PC-3 (cell line): ENCODE measurements at regions not wholly inside any gene's neighbourhood (a gene's known extent, or its start where the extent isn't known, plus 50 kb on each side); places are given as distances from the start of the nearest gene placed in this dataset.

ENCODE experiments used
- ATAC-seq: fragments of 200-7000 bp; cut with Tn5 transposase; 2 replicates; pipeline ENCODE4 v1.9.1; 2020; ENCODE audit warnings: mild to moderate bottlenecking, moderate library complexity
- BruUV-seq: library from RNA; stranded (reverse); fragments of 400-500 nt; replicated peaks from 2 replicates; lab custom pipeline; 2021; lab: Mats Ljungman, UMichigan
- CTCF ChIA-PET: fragments of 300-600 bp; sonication (Branson Sonifier 250); formaldehyde crosslinking; loops from one replicate; lab custom pipeline; 2022; ENCODE audit warnings: antibody characterized with exemption; lab: Charles Lee
- POLR2A ChIA-PET: fragments of 300-600 bp; sonication (Branson Sonifier 250); formaldehyde crosslinking; loops from one replicate; lab custom pipeline; 2022; ENCODE audit warnings: antibody characterized with exemption; ENCODE audit not compliant: unreplicated experiment; lab: Charles Lee
- DNase-seq: peaks from one replicate; pipeline ENCODE4 v3.0.0-alpha.2; 2015
- H2AFZ ChIP-seq: fragments of 300-600 bp; sonication (generic); 2 replicates; pipeline ENCODE4 v1.6.0; 2016; ENCODE audit warnings: antibody characterized with exemption, low read length
- H3F3A ChIP-seq: fragments of 300-600 bp; sonication (generic); one replicate; pipeline ENCODE4 v1.6.0; 2017; ENCODE audit warnings: antibody characterized with exemption, low read length, control low read depth, mild to moderate bottlenecking; ENCODE audit not compliant: unreplicated experiment
- H3K27ac ChIP-seq: fragments of 300-600 bp; sonication (generic); 2 replicates; pipeline ENCODE4 v1.5.1; 2016; ENCODE audit warnings: mild to moderate bottlenecking, low read length
- H3K27me3 ChIP-seq: fragments of 300-600 bp; sonication (generic); 2 replicates; pipeline ENCODE4 v1.6.1; 2016; ENCODE audit warnings: low read length, mixed read lengths
- H3K36me3 ChIP-seq: fragments of 300-600 bp; sonication (generic); 2 replicates; pipeline ENCODE4 v1.6.1; 2016; ENCODE audit warnings: low read depth, mixed run types, low read length, mixed read lengths
- H3K4me1 ChIP-seq: fragments of 300-600 bp; sonication (generic); 2 replicates; pipeline ENCODE4 v1.5.1; 2016; ENCODE audit warnings: low read length; ENCODE audit not compliant: insufficient read depth
- H3K4me2 ChIP-seq: fragments of 300-600 bp; sonication (generic); 2 replicates; pipeline ENCODE4 v1.6.0; 2016; ENCODE audit warnings: low read length
- H3K4me3 ChIP-seq: fragments of 300-600 bp; sonication (generic); 2 replicates; pipeline ENCODE4 v1.5.1; 2016; ENCODE audit warnings: mild to moderate bottlenecking, low read length, mixed read lengths
- H3K79me2 ChIP-seq: fragments of 300-600 bp; sonication (generic); 2 replicates; pipeline ENCODE4 v1.6.1; 2017; ENCODE audit warnings: low read length, mixed read lengths
- H3K9ac ChIP-seq: fragments of 300-600 bp; sonication (generic); 2 replicates; pipeline ENCODE4 v1.6.0; 2016; ENCODE audit warnings: mild to moderate bottlenecking, low read length
- H3K9me2 ChIP-seq: fragments of 300-600 bp; sonication (generic); replicated peaks from 2 replicates; pipeline ENCODE4 v1.6.1; 2016; ENCODE audit warnings: mixed run types, low read length, mixed read lengths
- H3K9me3 ChIP-seq: fragments of 300-600 bp; sonication (generic); 2 replicates; pipeline ENCODE4 v1.6.1; 2016; ENCODE audit warnings: low read length, mixed read lengths
- H4K20me1 ChIP-seq: fragments of 300-600 bp; sonication (generic); 2 replicates; pipeline ENCODE4 v1.6.1; 2016; ENCODE audit warnings: low read length, mixed read lengths
- EZH2 ChIP-seq: fragments of 300-600 bp; sonication (generic); IDR thresholded peaks from one replicate; pipeline ENCODE4 v1.6.1; 2017; ENCODE audit warnings: antibody characterized with exemption, mild to moderate bottlenecking, low read length; ENCODE audit not compliant: unreplicated experiment
- EZH2phosphoT487 ChIP-seq: fragments of 300-600 bp; sonication (generic); IDR thresholded peaks from 2 replicates; pipeline ENCODE4 v1.6.1; 2018; ENCODE audit warnings: mild to moderate bottlenecking, antibody characterized with exemption, low read length, borderline replicate concordance
- intact Hi-C: fragments of 100-400 bp; cut with micrococcal nuclease; formaldehyde crosslinking; loops from 2 replicates; pipeline ENCODE4 v1.9.0; 2023
- TF ChIP-seq, protein P1 (sequence below): fragments of 300-600 bp; sonication (generic); conservative IDR thresholded peaks from 2 replicates; pipeline ENCODE4 v1.5.1; 2017; ENCODE audit warnings: antibody characterized with exemption, low read depth, mild to moderate bottlenecking, low read length

DNA sequence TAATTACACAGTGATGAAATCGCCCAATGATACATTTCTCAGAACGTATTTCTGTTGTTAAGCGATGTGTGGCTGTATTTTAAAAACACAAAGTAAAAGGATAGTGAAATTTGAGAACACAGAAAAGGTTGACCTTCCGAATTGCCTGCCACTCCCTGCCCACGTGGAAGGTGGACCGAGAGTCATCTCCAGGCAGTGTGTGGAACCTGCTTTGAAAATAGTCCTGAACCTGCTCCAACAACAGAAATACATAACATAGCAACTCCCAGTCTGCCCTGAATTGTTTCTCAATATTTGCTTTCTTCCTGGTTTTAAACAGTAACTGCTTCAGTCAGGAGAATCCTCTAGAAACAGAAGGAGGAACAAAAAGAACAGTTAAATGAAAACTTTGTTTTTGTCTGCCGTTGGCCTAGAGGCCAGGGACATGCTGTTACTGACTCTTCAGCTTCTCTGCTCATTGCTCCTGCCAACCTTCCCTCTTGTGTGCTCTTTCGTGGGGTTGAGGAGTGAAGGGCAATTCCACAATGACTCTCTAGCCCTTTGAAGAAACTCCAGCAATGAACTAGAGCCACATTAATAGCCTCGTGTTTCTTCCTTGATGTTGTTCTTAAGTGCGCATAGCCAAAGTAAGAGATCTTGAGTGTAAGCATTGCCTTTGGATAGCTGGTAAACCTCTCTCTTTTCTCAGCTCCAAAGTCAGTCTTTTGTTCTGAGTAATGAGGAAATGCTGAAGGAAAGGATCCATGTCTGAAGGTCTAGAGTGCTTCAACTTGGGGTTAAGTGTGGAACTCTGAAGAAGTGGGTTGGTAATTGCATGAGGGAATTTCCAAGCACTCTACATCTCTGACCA is 452.5 kb upstream of the CCL2 start:
- no peak overlapping the region for H3K27ac ChIP-seq
- H4K20me1 ChIP-seq = no peaks in the 10 kb centered on the region
- no peaks in the 10 kb centered on the region for H3F3A ChIP-seq
- no peak overlapping the region for H3K4me3 ChIP-seq
- DNase-seq = no peak
- no peak overlapping the region for H3K4me2 ChIP-seq
- H3K27me3 ChIP-seq = no peaks in the 10 kb centered on the region
- no peak for ATAC-seq
- intact Hi-C loops = no loop called here
- no peaks in the 10 kb centered on the region for H3K4me1 ChIP-seq
- no peaks in the 10 kb centered on the region for H3K9me2 ChIP-seq
- ChIA-PET POLR2A (no interaction called here), CTCF (no interaction called here)
- H2AFZ ChIP-seq = no peak overlapping the region
- H3K36me3 ChIP-seq = no peaks in the 10 kb centered on the region
- no TSS peak for BruUV-seq
- TF ChIP-seq EZH2phosphoT487 (no peak), EZH2 (no peak)
- TF ChIP-seq, protein P1, sequence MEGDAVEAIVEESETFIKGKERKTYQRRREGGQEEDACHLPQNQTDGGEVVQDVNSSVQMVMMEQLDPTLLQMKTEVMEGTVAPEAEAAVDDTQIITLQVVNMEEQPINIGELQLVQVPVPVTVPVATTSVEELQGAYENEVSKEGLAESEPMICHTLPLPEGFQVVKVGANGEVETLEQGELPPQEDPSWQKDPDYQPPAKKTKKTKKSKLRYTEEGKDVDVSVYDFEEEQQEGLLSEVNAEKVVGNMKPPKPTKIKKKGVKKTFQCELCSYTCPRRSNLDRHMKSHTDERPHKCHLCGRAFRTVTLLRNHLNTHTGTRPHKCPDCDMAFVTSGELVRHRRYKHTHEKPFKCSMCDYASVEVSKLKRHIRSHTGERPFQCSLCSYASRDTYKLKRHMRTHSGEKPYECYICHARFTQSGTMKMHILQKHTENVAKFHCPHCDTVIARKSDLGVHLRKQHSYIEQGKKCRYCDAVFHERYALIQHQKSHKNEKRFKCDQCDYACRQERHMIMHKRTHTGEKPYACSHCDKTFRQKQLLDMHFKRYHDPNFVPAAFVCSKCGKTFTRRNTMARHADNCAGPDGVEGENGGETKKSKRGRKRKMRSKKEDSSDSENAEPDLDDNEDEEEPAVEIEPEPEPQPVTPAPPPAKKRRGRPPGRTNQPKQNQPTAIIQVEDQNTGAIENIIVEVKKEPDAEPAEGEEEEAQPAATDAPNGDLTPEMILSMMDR = no peak
- H3K9ac ChIP-seq = no peak overlapping the region
- no peaks in the 10 kb centered on the region for H3K9me3 ChIP-seq
- H3K79me2 ChIP-seq = no peaks in the 10 kb centered on the region

DNA sequence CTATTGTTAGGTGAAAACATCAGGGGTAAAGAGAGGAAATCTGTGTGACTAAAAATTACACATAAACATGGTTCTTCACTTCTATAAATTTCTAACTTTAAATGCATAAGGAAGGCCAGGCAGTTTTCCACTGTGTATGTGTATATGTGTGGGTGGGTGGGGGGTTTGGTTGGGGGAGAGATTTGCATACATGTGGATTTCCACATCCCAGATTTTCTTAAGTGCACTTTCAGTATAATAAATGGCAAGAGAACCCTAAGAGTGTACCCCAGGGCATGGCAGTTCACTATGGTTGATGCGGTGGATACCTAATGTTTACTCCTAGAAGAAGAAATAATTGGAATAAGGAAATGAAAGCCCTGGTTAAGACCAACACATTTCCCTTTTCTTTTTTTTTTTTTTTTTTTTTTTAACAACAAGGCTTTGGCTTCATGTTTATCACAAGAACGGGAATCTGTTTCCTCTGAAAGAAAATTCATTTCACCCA is 451.8 kb upstream of the CCL2 start:
- Histone ChIP-seq H3K27ac (no peak overlapping the region), H3K27me3 (no peaks in the 10 kb centered on the region), H2AFZ (no peak overlapping the region), H3K4me2 (no peak overlapping the region), H3F3A (no peaks in the 10 kb centered on the region), H3K36me3 (no peaks in the 10 kb centered on the region), H4K20me1 (no peaks in the 10 kb centered on the region), H3K9me2 (no peaks in the 10 kb centered on the region), H3K79me2 (no peaks in the 10 kb centered on the region), H3K4me1 (no peaks in the 10 kb centered on the region), H3K9ac (no peak overlapping the region), H3K9me3 (no peaks in the 10 kb centered on the region), H3K4me3 (no peak overlapping the region)
- no TSS peak for BruUV-seq
- TF ChIP-seq EZH2 (no peak), EZH2phosphoT487 (no peak)
- TF ChIP-seq, protein P1 = no peak
- ATAC-seq (no peak), DNase-seq (no peak)
- intact Hi-C loops = no loop called here
- POLR2A ChIA-PET = no interaction called here
- CTCF ChIA-PET = no interaction called here

DNA sequence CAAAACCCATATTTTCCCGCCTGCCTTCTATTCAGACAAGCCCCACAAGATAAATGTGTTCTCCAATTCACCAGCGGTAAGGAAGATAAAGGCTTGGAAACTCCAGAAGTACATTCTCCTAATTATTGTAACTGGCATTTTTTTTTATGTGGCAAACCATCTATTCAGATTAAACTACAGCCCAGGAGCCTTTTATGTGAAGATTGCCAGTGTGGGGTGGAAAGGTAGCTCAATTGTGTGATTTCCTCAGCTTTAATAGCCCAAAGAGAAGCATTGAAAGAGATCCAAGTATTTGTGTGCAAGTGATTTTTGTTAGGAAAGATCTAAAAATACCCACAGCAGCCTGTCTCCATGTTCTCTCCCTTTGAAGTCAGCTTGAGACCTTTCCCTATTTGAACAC is 451.4 kb upstream of the CCL2 start:
- no peaks in the 10 kb centered on the region for H3K9me2 ChIP-seq
- no peak overlapping the region for H3K9ac ChIP-seq
- H2AFZ ChIP-seq = no peak overlapping the region
- H3K4me2 ChIP-seq = no peak overlapping the region
- H3K9me3 ChIP-seq = no peaks in the 10 kb centered on the region
- no peaks in the 10 kb centered on the region for H3K4me1 ChIP-seq
- no peaks in the 10 kb centered on the region for H3K79me2 ChIP-seq
- H3K27ac ChIP-seq = no peak overlapping the region
- H3K36me3 ChIP-seq = no peaks in the 10 kb centered on the region
- CTCF ChIA-PET = no interaction called here
- BruUV-seq = no TSS peak
- H3K27me3 ChIP-seq = no peaks in the 10 kb centered on the region
- H3F3A ChIP-seq = no peaks in the 10 kb centered on the region
- H3K4me3 ChIP-seq = no peak overlapping the region
- no peak for DNase-seq
- no peaks in the 10 kb centered on the region for H4K20me1 ChIP-seq
- intact Hi-C loops = no loop called here
- POLR2A ChIA-PET = no interaction called here
- TF ChIP-seq EZH2phosphoT487 (no peak), EZH2 (no peak)
- TF ChIP-seq, protein P1 = no peak
- ATAC-seq = no peak
